ENCODE measurements at regions not wholly inside any gene's neighbourhood (a gene's known extent, or its start where the extent isn't known, plus 50 kb on each side); places are given as distances from the start of the nearest gene placed in this dataset.

GRCh38 chr18:2316082-2316750 is 255.1 kb downstream of the METTL4 start:
- no peak for TF ChIP-seq GATA2 (IDR thresholded peaks at IDR 0.05; ENCODE audit: low read depth, low read length)
- no peak for TF ChIP-seq GATA3 (IDR thresholded peaks at IDR 0.05; ENCODE audit: low read depth, low read length)
